GM23338 (cell line): ENCODE measurements at regions not wholly inside any gene's neighbourhood (a gene's known extent, or its start where the extent isn't known, plus 50 kb on each side); places are given as distances from the start of the nearest gene placed in this dataset.

Experiments
- EZH2 ChIP-seq: fragments of 200-600 bp; sonication (generic); IDR thresholded peaks from one replicate; pipeline ENCODE4 v1.8.0; 2017; ENCODE audit warnings: antibody characterized with exemption, mild to moderate bottlenecking, low read depth; ENCODE audit not compliant: unreplicated experiment
- TF ChIP-seq, protein P1 (sequence below), 2 experiments: fragments of 200-600 bp in 1 of 2; sonication (generic) in 1 of 2; conservative IDR thresholded peaks; 2 replicates each; pipeline versions ENCODE4 v1.5.1 to v1.6.1; 2016 to 2017; ENCODE audit warnings: antibody characterized with exemption in 2 of 2, low read depth in 2 of 2, mild to moderate bottlenecking in 2 of 2, moderate library complexity in 1 of 2

DNA sequence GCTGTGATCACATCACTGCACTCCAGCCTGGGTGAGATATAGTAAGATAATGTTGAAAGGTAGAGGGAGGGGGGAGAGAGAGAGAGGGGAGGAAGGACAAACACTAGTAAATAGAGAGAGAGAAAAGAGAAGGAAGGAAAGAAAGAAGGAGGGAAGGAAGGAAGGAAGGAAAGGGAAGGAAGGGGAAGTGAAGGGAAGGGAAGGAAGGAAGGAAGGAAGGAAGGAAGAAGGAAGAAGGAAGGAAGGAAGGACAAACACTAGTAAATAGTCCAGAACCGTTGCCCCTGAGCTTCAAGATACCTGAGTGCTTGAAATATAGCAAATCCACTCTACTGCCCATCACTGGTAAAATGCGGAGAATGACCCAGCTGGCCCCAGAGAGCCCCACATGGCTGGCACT, 156.5 kb upstream of the ZNF507 start:
- TF ChIP-seq, protein P1, sequence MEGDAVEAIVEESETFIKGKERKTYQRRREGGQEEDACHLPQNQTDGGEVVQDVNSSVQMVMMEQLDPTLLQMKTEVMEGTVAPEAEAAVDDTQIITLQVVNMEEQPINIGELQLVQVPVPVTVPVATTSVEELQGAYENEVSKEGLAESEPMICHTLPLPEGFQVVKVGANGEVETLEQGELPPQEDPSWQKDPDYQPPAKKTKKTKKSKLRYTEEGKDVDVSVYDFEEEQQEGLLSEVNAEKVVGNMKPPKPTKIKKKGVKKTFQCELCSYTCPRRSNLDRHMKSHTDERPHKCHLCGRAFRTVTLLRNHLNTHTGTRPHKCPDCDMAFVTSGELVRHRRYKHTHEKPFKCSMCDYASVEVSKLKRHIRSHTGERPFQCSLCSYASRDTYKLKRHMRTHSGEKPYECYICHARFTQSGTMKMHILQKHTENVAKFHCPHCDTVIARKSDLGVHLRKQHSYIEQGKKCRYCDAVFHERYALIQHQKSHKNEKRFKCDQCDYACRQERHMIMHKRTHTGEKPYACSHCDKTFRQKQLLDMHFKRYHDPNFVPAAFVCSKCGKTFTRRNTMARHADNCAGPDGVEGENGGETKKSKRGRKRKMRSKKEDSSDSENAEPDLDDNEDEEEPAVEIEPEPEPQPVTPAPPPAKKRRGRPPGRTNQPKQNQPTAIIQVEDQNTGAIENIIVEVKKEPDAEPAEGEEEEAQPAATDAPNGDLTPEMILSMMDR (conservative IDR thresholded peaks at IDR 0.05; ENCODE audit: low read depth in 2 of 2) = no peak
- no peak for TF ChIP-seq EZH2
